Hypothalamus (tissue), 51 donors: ENCODE measurements at regions not wholly inside any gene's neighbourhood (a gene's known extent, or its start where the extent isn't known, plus 50 kb on each side); places are given as distances from the start of the nearest gene placed in this dataset.
"Not testable (repeated sequence)": the region's sequence is repeated elsewhere in the genome, so short reads cannot be mapped to it uniquely, and the experiment has no call there.

Experiments used
- DNase-seq, 51 donors: peaks; one replicate each; lab custom pipeline; 2025; lab: John Stamatoyannopoulos, UW

DNA sequence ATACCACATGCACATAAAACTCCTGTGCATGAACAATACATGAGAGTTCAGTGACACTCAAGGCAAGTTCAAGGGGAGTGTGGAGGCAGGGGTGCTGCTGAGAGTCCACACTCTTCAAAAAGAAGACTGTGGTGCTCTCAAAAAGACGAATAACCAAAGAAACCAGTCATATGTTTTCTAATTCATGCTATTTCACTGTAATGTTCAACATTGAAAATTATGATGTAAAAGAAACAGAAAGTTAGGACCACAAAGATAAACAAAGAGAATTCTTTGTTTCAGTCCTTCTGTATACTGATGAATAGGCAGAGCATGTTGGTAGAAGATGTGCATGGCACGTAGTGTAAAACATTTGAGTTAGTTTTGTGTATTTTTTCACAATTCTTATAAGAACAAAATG is 864.2 kb upstream of the LRATD1 start:
- DNase-seq: no peak

DNA sequence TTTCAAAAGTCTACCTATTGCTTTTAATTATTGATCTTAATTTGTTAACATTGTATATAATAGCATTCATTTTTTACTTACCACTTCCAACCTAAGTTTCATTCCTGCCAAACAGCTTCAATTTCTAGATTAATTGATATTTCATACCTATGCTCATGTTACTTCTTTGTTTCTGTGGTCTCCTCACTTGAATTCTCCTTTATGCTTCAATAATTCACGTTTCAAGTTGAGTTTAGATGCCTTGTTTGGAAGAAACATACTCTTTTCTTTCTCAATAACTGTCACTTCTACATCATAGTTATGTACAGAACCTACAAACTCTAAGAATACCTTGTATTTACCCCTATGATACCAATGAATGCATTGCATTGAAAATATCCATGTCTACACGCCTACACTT is 862.2 kb upstream of the LRATD1 start:
- DNase-seq: no peak

DNA sequence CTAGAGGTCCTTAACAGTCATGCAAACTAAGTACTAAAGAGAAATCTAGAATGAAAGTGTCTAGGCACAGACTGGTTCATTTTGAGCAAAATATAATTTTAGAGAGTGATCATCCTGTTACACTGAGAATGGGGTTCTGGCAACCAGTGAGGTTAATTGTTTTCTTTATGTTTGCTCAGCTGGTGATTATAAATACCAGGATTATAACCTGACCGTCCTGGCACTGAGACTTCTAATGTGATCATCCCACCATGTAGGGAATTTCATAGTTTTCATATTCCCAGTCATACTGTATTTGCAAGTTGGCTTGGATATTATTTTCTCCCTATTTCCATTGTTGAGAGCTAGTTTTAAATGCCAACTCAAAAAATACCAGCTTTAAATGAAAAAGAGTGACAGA is 852.5 kb upstream of the LRATD1 start:
- DNase-seq: no peak

DNA sequence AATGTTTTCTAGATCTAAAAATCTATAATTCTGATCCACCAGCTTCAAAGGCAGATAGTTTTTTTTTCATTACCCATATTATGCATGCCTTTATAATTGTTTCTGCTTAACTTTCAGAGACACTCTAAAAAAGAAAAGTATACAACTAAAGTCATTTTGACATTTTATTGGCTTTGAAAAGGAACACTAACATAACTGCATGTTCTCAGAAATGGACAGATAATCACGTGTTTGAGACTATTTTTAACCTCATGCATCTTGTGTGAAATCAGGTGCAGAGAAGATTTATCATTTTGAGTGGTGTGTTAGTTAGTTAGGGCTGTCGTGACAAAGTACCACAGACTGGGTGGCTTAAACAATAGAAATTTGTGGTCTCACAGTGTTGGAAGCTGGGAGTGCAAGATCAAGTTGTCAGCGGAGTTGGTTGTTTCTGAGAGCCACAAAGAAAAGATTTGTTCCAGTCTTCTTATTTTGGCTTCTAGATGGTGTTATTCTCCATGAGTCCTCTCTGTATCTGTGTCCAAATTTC is 841.4 kb upstream of the LRATD1 start:
- DNase-seq: no peak

DNA sequence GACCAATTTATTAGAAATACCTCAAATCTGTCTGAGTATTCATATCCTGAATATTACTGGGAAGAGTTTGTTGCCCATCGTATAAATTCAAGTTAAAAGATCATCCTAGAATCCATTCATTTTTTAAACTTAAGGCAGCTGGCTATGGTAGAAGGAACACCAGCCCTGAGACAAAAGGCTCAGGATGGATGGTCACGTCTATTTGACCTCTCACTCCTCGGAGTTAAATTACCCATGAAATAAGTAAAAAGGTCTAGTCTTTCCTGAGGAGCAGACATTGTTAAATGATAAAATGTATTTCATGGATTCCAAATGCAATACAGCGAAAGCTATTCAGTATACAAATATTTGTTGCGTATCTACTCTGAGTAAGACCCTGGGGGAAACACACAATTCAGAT is 826.0 kb upstream of the LRATD1 start:
- no peak for DNase-seq

DNA sequence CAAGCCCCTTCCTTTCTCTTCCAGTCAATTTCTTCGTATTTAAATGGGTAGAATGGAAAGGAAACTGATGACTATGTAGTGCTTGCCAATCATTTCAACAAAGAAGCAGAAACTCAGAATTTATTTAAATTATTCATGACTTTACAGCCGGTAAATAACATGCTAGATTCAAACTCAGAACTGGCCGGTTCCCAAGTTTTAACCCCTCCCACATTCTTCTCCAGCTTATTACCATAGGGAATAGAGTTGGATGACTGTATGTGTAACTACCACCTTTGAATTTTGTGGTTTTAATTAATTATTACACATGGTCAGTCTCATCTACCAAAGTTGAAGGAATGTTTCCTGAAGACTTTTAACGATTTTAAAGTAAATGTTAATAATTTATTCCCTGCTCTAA is 819.3 kb upstream of the LRATD1 start:
- no peak for DNase-seq

DNA sequence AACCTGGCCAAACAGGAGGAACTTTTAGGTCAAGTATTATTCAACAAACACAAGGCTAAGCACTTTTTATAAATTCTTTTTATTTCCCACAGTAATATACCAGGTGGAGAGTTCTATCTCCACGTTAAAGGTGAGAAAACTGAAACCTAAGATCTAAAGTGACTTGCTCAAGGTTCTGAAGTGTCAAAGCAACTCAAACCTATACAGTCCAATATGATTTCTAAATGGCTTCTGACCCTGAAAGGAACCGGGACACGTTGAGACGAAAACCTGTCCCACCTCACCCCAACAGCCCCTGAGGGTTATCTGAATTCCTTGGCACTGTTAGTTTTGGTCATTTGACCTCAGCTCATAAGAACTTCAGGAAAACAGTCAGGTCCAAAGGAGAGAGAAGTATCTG is 814.5 kb upstream of the LRATD1 start:
- DNase-seq: no peak

DNA sequence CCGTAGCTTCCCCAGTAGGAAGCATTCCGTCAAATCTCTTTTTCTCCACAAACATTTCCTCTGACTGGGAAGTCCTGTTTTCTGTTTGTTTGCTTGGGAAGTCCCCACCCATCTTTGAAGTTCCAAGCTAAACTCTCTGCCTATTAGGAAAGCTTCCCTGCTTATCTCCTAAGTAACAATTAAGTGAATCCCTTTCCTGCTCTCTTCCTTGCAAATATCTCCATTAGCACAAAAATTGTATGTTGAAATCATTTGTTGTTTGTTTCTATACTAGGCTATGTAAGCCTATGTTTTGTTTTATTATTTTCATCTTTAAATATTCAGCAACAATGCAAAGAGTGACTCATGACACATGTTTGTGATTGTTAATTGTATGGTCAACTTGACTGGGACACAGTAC is 812.6 kb upstream of the LRATD1 start:
- no peak for DNase-seq

DNA sequence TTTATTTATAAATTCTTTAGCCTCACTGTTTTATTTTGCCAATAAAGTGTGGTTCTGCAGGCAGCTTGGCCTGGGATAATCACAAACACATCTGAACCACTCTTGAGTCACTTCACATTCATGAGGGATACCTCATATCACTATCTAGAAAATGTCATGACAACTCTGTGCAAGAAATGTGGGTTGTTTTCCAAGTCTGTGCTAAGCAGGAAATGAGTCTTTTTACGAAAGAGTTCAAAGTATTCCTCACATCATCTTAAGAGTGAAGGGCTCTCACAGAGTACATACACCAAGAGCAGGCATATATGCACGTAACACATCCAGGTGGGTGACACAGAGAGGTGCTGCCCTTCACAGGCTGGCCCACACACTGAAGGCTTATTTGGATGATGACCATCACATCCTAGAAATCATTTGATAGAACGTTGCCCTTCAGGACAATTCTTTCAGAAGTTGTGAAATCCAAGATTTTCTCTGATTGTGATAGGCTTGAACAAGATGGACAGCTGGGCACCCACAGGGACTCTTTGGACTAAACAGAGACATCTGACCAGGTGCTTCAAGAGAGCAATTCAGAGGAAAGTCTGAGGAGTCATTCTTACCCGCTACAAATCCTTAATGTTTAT is 811.1 kb upstream of the LRATD1 start:
- no peak for DNase-seq

DNA sequence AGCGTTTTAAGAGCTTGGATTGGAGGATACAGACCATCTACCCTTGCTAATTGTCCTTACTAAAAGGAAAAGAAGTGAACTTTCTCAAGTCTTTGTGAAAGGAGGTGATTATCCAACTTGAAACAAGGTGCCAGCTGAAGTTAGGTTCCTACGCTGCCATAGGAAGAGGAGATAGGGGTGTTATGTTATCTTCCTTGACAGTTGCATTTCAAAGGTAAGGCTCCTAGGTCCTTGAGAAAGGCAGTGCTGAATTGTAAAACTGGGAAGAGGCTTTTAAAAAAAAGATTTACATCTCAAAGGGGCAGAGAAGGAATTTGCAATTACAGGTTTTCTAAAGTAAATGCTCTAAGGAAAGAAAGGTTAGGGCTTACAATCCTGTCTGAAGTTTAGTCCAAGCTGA is 810.2 kb upstream of the LRATD1 start:
- DNase-seq: no peak

DNA sequence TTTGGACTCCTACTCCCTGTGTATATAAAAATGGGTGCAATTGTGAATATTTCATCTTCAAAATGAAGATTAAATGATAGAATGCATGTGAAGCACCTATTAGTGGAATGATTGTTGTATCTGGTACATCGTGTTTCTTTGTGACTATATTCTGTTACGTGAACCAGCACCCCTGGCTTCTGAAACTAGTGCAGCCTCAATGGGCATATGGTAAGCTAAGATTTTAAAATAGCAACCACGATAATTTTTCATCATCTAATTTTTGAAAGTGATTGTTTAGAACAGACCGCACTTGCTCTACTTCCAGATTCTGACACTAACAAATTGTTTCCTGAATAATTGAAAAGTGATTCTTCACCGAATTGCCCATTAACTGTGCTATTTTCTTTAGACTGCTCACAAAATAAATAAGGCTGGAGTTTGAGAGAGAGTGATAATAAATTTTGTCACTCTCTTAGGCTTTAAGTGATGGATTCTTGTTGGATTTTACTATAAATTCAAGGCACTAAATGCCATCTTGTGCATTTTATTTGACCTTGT is 806.1 kb upstream of the LRATD1 start:
- DNase-seq: no peak

DNA sequence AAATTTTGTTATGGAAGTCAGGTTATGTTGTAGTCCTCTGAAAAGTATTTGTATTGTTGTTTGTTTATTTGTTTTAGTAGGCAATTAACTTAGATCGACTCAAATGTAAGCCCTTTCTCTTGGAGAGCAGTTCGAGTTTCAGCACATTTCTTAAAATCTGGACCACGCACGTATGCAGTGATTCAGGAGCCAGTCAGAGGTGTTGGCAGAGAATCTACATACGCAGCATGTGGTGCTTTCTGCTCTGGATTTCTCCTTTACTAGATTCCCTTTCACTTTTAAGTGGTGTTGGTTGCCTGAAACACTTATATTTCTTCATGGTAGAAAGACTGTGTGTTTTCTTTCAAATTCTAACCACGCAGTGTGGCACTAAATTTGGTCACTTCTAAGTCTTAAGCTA is 773.9 kb upstream of the LRATD1 start:
- no peak for DNase-seq

DNA sequence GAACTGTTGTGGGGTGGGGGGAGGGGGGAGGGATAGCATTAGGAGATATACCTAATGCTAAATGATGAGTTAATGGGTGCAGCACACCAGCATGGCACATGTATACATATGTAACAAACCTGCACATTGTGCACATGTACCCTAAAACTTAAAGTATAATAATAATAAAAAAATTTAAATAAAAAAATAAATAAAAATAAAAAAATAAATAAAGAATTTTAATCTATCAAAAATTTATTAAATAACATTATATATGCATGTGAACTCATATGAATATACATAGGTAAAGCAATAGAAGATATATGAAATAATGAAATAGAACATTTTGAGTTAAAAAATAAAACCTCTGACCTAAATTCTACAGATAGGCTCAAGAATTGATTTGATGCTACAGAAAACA is 764.2 kb upstream of the LRATD1 start:
- DNase-seq: not testable (repeated sequence)

DNA sequence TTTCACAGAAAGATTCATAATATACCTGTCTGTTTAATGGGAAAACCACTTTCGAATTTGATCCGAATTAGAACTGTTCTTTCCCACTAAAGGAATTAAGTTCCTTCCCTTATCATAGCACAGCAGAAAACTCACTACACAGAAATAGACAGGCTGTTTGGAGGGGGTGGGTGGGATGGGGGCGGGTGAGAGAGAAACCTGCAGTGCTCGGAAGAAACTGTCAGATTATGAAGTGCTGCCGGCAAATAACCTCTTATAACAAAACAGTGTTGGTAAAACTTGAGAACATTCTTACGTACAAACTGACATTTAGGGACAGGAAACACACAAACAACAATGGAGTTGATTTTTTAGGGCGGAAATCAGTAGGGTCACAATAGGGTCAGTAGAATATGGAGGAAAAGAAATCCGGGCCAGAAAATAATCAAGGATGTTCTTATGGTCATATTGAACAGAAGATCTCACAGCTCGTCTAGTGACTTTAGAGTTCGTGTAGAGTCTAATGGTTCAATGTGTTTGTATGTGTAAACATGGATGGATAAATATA is 756.0 kb upstream of the LRATD1 start:
- DNase-seq: no peak

DNA sequence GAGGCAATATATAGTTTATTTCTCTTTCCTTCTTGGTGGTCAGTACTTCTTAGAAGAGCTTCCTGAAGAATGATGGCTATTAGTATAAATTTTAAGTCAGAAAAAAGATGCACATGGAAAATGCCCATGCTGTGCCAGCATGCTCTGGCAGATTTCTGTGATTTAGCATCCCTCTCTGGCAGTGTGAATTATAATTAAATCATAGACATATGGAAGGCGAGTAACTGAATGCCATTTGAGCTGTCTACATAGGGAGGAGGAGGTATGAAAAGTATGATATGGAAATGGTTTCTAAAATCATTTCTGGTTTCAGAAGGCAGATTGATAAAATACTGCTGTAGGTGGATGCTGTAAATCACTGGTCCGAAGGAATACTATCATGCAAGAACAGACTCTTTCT is 754.9 kb upstream of the LRATD1 start:
- DNase-seq: no peak

DNA sequence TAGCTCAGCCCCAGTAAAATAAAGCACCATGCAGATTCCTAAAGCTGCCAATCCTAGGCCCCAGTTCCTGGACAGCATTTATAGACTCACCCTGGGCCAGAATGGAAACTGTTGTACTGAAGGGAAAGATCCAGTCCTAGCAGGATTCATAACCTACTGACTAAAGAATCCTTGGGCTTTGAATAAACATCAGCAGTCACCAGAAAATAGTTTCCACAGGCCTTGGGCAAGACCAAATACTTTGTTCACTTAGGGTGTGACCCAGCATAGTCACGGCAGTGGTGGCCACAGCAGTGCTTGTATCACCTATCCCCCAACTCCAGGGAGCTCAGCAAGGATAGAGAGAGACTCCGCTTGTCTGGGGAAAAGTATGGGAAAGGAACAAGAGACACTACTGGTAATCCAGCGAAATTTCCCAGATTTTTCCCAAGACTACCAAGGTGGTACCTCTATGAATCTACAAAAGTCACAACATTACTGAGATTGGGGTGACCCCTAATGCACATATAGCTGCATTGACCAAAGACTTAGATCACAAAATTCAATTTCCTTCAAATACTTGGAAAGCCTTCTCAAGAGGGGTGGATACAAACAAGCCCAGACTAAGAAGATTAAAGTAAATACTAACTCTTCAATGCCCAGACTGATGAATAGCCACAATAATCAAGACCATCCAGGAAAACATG is 748.1 kb upstream of the LRATD1 start:
- no peak for DNase-seq

DNA sequence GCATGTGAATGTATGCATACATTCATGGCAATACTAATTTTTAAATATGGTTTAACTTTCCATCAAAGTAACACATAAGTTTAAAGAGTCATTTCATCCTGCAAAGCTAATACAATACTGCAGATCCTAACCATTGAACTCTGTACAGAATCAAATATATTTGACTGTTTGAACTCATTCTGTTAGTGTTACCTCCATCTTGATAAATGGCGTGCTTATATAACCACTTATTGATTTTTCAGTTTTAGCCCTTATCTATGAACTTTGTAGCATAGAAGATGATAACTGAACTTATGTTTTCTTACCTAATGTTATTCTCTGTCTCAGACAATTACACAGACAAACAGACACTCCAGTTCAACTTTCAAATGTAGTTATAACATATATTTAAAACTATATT is 731.0 kb upstream of the LRATD1 start:
- no peak for DNase-seq

DNA sequence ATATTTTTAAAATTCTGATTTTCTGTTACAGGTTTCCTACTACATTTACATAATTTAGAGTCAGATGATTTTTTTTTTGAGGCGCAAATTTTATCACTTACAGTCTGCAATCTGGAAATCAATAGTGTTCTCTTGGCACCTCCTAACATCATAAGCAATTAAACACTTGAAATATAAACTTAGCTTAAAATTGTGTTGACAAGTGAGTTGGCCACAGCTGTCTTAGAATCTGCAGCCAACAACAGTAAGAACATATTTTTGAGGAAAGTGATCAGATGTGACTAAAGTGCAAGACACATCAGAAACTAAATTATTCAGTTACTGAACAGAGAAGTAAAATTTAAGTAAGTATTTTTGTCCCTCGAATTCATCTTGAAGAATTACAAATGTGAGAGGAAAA is 726.7 kb upstream of the LRATD1 start:
- no peak for DNase-seq

DNA sequence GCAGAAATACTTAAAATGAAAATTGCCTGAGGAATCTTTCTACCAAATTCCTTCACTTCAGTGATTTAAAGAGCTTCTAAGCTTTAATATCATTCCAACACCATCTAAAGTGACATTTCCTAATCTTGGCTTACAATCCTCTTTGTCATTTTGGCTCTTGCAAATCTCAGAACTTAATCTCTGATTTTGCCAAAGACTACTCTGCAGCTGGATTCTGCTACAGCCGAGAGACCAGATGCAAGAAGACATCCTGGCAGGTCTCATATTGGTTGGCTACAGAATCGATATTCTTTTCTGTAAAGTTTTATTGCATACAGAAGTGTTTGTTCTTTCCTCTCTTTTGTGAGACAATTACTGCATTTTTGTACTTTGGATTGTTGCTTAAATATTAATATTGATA is 716.5 kb upstream of the LRATD1 start:
- no peak for DNase-seq

DNA sequence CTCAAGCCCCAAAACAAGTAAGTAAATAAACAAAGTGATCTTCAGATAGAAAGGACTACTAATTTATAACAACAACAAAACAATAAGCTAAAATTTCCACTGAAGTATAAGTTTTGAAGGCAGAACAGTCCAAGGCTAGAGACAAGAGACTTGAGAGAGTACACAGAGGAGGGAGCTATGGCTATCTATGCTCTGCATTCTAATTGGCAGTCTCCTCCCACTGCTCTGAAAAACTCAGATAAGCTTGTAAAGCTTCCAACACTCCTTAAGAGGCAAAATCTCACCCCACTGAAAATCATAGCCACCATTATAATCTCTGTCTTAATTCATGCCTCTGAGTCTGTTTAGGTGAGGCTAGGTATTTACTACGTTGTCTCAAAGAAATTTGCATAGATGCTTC is 714.6 kb upstream of the LRATD1 start:
- DNase-seq: no peak

DNA sequence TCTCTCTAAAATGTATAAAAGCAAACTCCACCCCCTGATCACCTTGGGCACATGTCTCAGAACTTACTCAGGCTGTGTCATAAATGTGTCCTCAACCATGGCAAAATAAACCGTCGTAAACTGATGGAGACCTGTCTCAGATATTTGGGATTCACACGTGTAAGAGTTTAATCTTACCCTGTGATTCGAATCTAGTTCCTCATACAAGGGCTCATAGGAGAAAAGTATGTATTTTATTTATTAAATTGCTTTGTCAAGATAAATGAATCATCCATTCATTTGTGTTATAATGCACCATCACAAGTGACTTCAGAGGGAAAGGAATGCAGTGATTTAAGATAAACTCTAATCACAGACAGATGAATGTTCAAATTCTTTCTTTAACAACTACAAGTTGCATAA is 712.5 kb upstream of the LRATD1 start:
- no peak for DNase-seq

DNA sequence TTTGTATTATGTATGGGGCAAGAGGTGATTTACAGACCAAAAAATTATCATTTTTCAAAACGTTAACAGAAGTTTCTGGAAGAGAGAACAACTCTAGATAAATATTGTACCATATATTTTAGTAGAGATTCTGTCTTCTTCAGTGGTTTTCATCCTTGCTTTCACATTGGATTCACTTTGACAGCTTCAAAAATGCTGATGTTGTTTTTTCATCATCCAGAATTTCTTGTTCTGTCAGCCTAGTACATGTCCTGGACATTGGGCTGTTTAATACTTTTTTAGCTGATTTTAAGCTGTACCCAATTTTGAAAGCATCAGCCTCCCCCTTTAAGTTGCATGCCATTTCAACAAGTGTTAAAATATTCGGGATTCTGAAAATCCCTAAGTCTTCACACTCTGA is 711.3 kb upstream of the LRATD1 start:
- DNase-seq: no peak
